ENCODE measurements at regions not wholly inside any gene's neighbourhood (a gene's known extent, or its start where the extent isn't known, plus 50 kb on each side); places are given as distances from the start of the nearest gene placed in this dataset.
A peak's percentile ranks its signal among the peaks of the same experiment; 100 is the strongest.
"Not testable (repeated sequence)": the region's sequence is repeated elsewhere in the genome, so short reads cannot be mapped to it uniquely, and the experiment has no call there.

- H3K9ac ChIP-seq (ENCODE audit: insufficient read depth, low read depth, low read length); H4K20me1 ChIP-seq (ENCODE audit: insufficient read depth, low read length); H3K4me2 ChIP-seq (ENCODE audit: low read depth, low read length); H2AFZ ChIP-seq (ENCODE audit: low read length); H3K79me2 ChIP-seq (ENCODE audit: insufficient read depth, low read length); BruUV-seq (replicated peaks); H3K27me3 ChIP-seq (ENCODE audit: control insufficient read depth in 1 of 2, insufficient read depth in 2 of 2, low read length in 2 of 2); FAIRE-seq; in situ Hi-C loops (cut with HindIII; ENCODE audit: extremely low pct_ligation_motif_present, low pct_unique_long_range_greater_than_20kb); ATAC-seq; intact Hi-C loops (cut with micrococcal nuclease; ENCODE audit: unreplicated experiment); H3K9me3 ChIP-seq (ENCODE audit: low read length); POLR2A ChIA-PET; H3K27ac ChIP-seq (ENCODE audit: extremely low read length, insufficient read depth, low read length); DNase-seq (ENCODE audit: low spot score); H3K4me1 ChIP-seq (ENCODE audit: insufficient read depth, low read length); H3K4me3 ChIP-seq (replicated peaks in 1 of 3; ENCODE audit: insufficient read depth in 1 of 3, low read depth in 2 of 3, low read length in 3 of 3); CTCF ChIA-PET (ENCODE audit: low intra/inter-chr PET ratio, low total read pairs); H3K36me3 ChIP-seq (replicated peaks in 1 of 2; ENCODE audit: control insufficient read depth in 1 of 2, insufficient read depth in 2 of 2, low read length in 2 of 2); TF ChIP-seq SOX13 (IDR thresholded peaks at IDR 0.05): not testable (repeated sequence)
- 0 out of 4 replicates have a peak, but pooled peaks of 1 of the 2 experiments have one; percentile 19 for TF ChIP-seq SOX13 (CRISPR knock-in tag; conservative IDR thresholded peaks at IDR 0.05 in 1 of 2, IDR thresholded peaks at IDR 0.05 in 1 of 2)
- WGBS (ENCODE audit: low lambda C conversion rate) = 2% methylated on average over 3 of the region's 3 CpGs
Measured at GRCh38 chr1:220444586-220444985, 83.3 kb upstream of the MARK1 start.

- no peaks in the 10 kb centered on the region; a peak in 1 of 5 replicates for H3K27me3 ChIP-seq (ENCODE audit: control insufficient read depth in 1 of 2, insufficient read depth in 2 of 2, low read length in 2 of 2)
- no peak for ATAC-seq
Measured at GRCh38 chr1:220441211-220441610, 86.7 kb upstream of the MARK1 start.

More at GRCh38 chr1:220441211-220441610, 86.7 kb upstream of the MARK1 start:
- intact Hi-C loops (cut with micrococcal nuclease; ENCODE audit: unreplicated experiment) = no loop called here
- Histone ChIP-seq H3K4me3 (replicated peaks in 1 of 3; ENCODE audit: insufficient read depth in 1 of 3, low read depth in 2 of 3, low read length in 3 of 3) (no peak overlapping the region), H3K79me2 (ENCODE audit: insufficient read depth, low read length) (no peaks in the 10 kb centered on the region), H3K4me2 (ENCODE audit: low read depth, low read length) (no peak overlapping the region), H3K27ac (ENCODE audit: extremely low read length, insufficient read depth, low read length) (no peak overlapping the region), H3K4me1 (ENCODE audit: insufficient read depth, low read length) (no peaks in the 10 kb centered on the region), H4K20me1 (ENCODE audit: insufficient read depth, low read length) (no peaks in the 10 kb centered on the region), H3K9ac (ENCODE audit: insufficient read depth, low read depth, low read length) (no peak overlapping the region), H3K36me3 (replicated peaks in 1 of 2; ENCODE audit: control insufficient read depth in 1 of 2, insufficient read depth in 2 of 2, low read length in 2 of 2) (no peaks in the 10 kb centered on the region), H2AFZ (ENCODE audit: low read length) (no peak overlapping the region), H3K9me3 (ENCODE audit: low read length) (no peaks in the 10 kb centered on the region)
- no peak for DNase-seq (ENCODE audit: low spot score)
- in situ Hi-C loops (cut with HindIII; ENCODE audit: extremely low pct_ligation_motif_present, low pct_unique_long_range_greater_than_20kb) = no loop called here
- WGBS (ENCODE audit: low lambda C conversion rate) = 28% methylated on average over 3 of the region's 3 CpGs
- no peak for TF ChIP-seq MIER3 (CRISPR knock-in tag; IDR thresholded peaks at IDR 0.05; ENCODE audit: borderline replicate concordance)
- no peak for TF ChIP-seq PRPF4 (IDR thresholded peaks at IDR 0.05; ENCODE audit: low read depth, low read length, poor library complexity, severe bottlenecking)
- TF ChIP-seq ZBTB7A (CRISPR knock-in tag; IDR thresholded peaks at IDR 0.05) = no peak
- TF ChIP-seq ZNF878 (CRISPR knock-in tag; IDR thresholded peaks at IDR 0.05) = no peak
- no peak for TF ChIP-seq GABPA (IDR thresholded peaks at IDR 0.05; ENCODE audit: low read depth, low read length)
- TF ChIP-seq GABPA (CRISPR knock-in tag; IDR thresholded peaks at IDR 0.05; ENCODE audit: low read depth) = no peak
- no peak for TF ChIP-seq YEATS2 (CRISPR knock-in tag; IDR thresholded peaks at IDR 0.05; ENCODE audit: borderline replicate concordance)
- TF ChIP-seq ZNF883 (CRISPR knock-in tag; IDR thresholded peaks at IDR 0.05; ENCODE audit: not compliant biosample characterization) = no peak
- POLR2A ChIA-PET = no interaction called here
- FAIRE-seq = no peak
- CTCF ChIA-PET (ENCODE audit: low intra/inter-chr PET ratio, low total read pairs) = no interaction called here
- BruUV-seq (replicated peaks) = no TSS peak
